ENCODE measurements at regions not wholly inside any gene's neighbourhood (a gene's known extent, or its start where the extent isn't known, plus 50 kb on each side); places are given as distances from the start of the nearest gene placed in this dataset.
"Not testable (repeated sequence)": the region's sequence is repeated elsewhere in the genome, so short reads cannot be mapped to it uniquely, and the experiment has no call there.

DNA sequence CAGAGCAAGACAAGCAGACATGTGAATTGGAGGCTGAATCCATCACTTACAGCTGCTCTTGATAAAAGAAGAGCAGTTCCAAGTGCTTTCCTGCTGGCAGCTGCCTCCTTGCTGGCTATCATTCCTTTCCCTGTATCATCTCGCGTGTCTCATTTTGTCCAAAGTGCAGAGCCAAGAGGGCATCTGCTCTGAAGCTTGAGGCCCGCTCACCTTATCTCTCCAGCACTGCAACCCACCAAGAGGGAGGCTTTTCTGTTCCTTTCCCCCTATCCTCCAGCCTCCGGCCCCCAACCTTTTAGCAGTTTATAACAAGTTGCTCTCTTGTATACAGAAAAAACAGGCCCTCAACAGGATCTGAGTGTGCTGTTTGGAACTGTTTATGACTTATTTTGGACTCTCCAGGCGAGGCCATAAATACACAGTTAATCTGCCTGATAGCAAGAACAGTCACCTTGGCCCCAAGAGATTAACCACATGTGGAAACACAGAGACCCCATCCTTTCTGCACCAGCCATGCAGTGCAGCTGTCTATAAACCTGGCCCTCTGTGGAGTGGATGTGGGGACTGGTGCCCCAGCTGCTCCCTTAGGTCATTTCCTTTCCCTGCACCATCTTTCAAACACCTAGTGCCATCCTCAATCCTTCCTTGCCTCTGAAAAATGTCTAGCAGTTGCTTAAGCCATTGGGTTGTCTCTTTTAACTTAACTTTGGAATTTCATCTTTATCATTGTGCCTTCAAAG, 172.5 kb upstream of the FERMT1 start:
- no peaks in the 10 kb centered on the region for H3K4me1 ChIP-seq
- H3K27me3 ChIP-seq = no peaks in the 10 kb centered on the region
- H3K4me3 ChIP-seq = no peak overlapping the region
- H3K36me3 ChIP-seq = no peaks in the 10 kb centered on the region
- TF ChIP-seq, protein P1, sequence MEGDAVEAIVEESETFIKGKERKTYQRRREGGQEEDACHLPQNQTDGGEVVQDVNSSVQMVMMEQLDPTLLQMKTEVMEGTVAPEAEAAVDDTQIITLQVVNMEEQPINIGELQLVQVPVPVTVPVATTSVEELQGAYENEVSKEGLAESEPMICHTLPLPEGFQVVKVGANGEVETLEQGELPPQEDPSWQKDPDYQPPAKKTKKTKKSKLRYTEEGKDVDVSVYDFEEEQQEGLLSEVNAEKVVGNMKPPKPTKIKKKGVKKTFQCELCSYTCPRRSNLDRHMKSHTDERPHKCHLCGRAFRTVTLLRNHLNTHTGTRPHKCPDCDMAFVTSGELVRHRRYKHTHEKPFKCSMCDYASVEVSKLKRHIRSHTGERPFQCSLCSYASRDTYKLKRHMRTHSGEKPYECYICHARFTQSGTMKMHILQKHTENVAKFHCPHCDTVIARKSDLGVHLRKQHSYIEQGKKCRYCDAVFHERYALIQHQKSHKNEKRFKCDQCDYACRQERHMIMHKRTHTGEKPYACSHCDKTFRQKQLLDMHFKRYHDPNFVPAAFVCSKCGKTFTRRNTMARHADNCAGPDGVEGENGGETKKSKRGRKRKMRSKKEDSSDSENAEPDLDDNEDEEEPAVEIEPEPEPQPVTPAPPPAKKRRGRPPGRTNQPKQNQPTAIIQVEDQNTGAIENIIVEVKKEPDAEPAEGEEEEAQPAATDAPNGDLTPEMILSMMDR (IDR thresholded peaks at IDR 0.05) = no peak
- no peak for DNase-seq
- no peak overlapping the region for H3K27ac ChIP-seq
- no peak overlapping the region for H3K9ac ChIP-seq (ENCODE audit: low read depth in 2 of 2, low read length in 2 of 2)
- intact Hi-C loops (cut with DNase I) = no loop called here
- no peaks in the 10 kb centered on the region for H3K9me3 ChIP-seq

DNA sequence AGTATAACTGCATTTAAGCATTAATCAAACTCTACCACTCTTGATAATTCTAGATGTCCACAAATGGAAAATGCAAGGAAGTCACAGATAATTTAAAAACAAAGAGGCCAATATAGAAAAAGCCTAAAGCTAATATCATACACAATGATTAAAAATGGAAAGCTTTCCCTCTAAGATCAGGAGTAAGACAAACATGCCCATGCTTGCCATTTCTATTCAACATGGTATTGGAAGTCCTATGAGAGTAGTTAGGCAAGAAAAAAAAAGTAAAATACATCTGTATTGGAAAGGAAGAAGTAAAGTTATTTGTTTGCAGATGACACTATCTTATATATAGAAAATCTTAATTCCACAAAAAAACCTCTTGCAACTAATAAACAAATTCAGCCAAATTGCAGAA, 164.6 kb upstream of the FERMT1 start:
- no peak overlapping the region for H3K4me3 ChIP-seq
- TF ChIP-seq, protein P1 (IDR thresholded peaks at IDR 0.05) = no peak
- H3K9ac ChIP-seq (ENCODE audit: low read depth in 2 of 2, low read length in 2 of 2) = no peak overlapping the region
- no peaks in the 10 kb centered on the region for H3K4me1 ChIP-seq
- no peaks in the 10 kb centered on the region for H3K9me3 ChIP-seq
- no peak overlapping the region for H3K27ac ChIP-seq
- H3K27me3 ChIP-seq = no peaks in the 10 kb centered on the region
- intact Hi-C loops (cut with DNase I) = no loop called here
- H3K36me3 ChIP-seq = no peaks in the 10 kb centered on the region
- DNase-seq = no peak

DNA sequence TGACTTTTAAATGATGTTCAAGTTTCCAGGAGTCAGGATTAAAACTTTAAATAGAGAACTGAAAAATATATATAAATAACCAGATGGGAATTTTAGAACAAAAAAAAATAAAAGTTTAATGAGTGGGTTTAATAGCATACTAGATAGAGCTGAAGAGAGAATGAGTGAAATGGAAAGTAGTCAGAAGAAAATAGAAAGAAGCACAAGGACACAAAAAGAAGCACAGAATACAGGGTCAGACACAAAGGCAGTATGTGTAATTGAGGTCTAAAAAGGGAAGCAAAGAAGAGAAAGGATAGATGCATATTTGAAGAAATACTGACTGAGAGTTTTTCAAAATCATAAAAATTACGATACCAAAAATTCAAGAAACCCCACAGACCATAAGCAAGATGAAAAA, 159.8 kb upstream of the FERMT1 start:
- Histone ChIP-seq H3K36me3 (no peaks in the 10 kb centered on the region), H3K9me3 (no peaks in the 10 kb centered on the region), H3K4me3 (no peak overlapping the region), H3K27me3 (no peaks in the 10 kb centered on the region), H3K4me1 (no peaks in the 10 kb centered on the region), H3K9ac (ENCODE audit: low read depth in 2 of 2, low read length in 2 of 2) (no peak overlapping the region), H3K27ac (no peak overlapping the region)
- no peak for DNase-seq
- TF ChIP-seq, protein P1 (IDR thresholded peaks at IDR 0.05) = no peak
- intact Hi-C loops (cut with DNase I) = no loop called here

DNA sequence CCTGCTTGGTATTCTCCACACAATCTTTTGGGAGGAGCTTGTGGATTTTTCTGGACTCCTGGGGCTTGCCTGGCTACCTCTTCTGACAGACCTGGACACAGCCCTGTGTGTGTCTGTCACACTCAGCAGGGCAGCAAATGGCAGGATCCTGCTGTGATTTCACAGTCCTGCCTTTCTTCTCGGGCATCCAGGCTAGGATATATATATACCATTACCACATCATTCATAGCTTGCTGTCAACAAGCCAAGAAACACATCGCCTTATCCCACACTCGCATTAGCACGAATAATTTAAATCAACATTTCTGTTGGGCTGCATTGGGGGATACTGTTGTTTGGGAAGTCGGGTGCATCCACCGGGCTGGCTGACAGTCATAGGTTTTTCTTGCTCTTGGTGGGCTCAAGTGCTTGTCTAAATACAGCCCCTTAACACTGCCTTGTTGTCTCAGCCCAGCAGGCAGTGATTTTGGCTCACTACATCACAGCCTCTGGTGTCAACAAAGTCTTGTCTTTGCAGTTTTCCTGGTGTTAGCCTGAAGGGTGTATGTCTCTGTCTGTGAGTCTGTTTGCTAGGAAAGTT, 154.9 kb upstream of the FERMT1 start:
- Histone ChIP-seq H3K4me1 (no peaks in the 10 kb centered on the region), H3K9me3 (no peaks in the 10 kb centered on the region), H3K36me3 (no peaks in the 10 kb centered on the region), H3K4me3 (no peak overlapping the region), H3K27me3 (no peaks in the 10 kb centered on the region), H3K9ac (ENCODE audit: low read depth in 2 of 2, low read length in 2 of 2) (no peak overlapping the region), H3K27ac (no peak overlapping the region)
- DNase-seq = no peak
- TF ChIP-seq, protein P1 (IDR thresholded peaks at IDR 0.05) = no peak
- intact Hi-C loops (cut with DNase I) = no loop called here

DNA sequence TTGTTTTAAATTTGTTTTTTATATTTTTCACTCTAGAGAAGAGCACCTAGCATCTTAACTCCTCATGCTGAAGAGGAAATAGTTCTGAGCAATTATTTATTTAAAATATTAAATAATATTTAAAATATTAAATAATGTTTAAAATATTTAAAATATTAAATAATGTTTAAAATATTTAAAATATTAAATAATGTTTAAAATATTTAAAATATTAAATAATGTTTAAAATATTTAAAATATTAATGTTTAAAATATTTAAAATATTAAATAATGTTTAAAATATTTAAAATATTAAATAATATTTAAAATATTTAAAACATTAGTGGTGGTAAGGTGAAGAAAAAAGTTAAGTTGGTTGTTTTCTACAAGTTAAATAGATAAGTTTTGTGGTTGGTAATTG, 147.6 kb upstream of the FERMT1 start:
- H3K27me3 ChIP-seq; H3K9ac ChIP-seq (ENCODE audit: low read depth in 2 of 2, low read length in 2 of 2); H3K4me1 ChIP-seq; H3K9me3 ChIP-seq; H3K36me3 ChIP-seq; intact Hi-C loops (cut with DNase I); H3K27ac ChIP-seq; DNase-seq; H3K4me3 ChIP-seq: not testable (repeated sequence)

DNA sequence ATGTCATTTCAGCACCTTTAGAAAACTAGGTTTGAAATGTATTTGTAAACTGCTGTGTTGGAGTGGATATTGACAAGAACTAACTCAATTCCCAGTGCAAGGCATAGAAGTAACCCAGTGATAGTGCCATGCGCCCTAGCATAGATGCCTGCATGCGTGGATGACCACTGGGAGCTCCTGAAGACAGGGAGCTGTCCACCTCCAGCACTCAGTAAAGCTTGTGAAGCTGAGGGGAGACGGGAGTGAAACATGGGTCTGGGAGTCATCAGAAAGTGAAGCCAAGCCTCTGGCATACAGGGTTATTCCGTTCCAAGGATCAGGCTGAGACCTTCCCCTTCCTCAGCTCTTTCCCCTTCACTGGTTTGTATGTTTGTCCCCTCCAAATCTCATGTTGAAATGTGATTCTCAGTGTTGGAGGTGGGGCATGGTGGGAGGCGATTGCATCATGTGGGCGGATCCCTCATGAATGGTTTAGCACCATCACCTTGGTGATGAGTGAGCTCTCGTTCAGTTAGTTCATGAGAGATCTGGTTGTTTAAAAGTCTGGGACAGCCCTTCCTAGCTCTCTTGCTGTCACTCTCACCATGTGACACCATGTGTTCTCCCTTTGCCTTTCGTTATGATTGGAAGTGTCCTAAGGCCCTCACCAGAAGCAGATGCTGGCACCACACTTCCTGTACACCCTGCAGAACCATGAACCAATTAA, 146.5 kb upstream of the FERMT1 start:
- H3K4me1 ChIP-seq = no peaks in the 10 kb centered on the region
- H3K4me3 ChIP-seq = no peak overlapping the region
- no peaks in the 10 kb centered on the region for H3K36me3 ChIP-seq
- no peaks in the 10 kb centered on the region for H3K9me3 ChIP-seq
- H3K27me3 ChIP-seq = no peaks in the 10 kb centered on the region
- intact Hi-C loops (cut with DNase I) = no loop called here
- H3K9ac ChIP-seq (ENCODE audit: low read depth in 2 of 2, low read length in 2 of 2) = no peak overlapping the region
- no peak overlapping the region for H3K27ac ChIP-seq
- TF ChIP-seq, protein P1 (IDR thresholded peaks at IDR 0.05) = no peak
- no peak for DNase-seq

Measured in colonic mucosa (tissue), 4 donors.